ENCODE measurements at regions not wholly inside any gene's neighbourhood (a gene's known extent, or its start where the extent isn't known, plus 50 kb on each side); places are given as distances from the start of the nearest gene placed in this dataset.

GRCh38 chr1:217943361-217943760, 312.2 kb downstream of the SPATA17 start:
- ATAC-seq (no peak), FAIRE-seq (no peak), DNase-seq (ENCODE audit: extremely low read depth in 1 of 4, low spot score in 3 of 4) (no peak)
- no peaks in the 10 kb centered on the region for H3K79me2 ChIP-seq (ENCODE audit: control insufficient read depth, insufficient read depth, low read length)
- no peak overlapping the region for H3K4me2 ChIP-seq (ENCODE audit: insufficient read depth, low read length)
- ChIA-PET CTCF (ENCODE audit: low intra/inter-chr PET ratio) (no interaction called here), POLR2A (no interaction called here)
- no peaks in the 10 kb centered on the region for H3K36me3 ChIP-seq (ENCODE audit: control insufficient read depth, insufficient read depth, low read length)
- no peak overlapping the region for H3K4me3 ChIP-seq
- no peak overlapping the region for H3K9ac ChIP-seq (ENCODE audit: insufficient read depth in 1 of 2, low read depth in 2 of 2, low read length in 2 of 2)
- intact Hi-C loops (cut with micrococcal nuclease) (no loop called here), in situ Hi-C loops (cut with MboI) (no loop called here)
- H2AFZ ChIP-seq (ENCODE audit: low read depth, low read length), result no peak overlapping the region
- 1% methylated on average over 5 of the region's 5 CpGs for WGBS (ENCODE audit: insufficient coverage, low coverage, missing lambda C conversion rate)
- no peaks in the 10 kb centered on the region for H3K27me3 ChIP-seq (ENCODE audit: control insufficient read depth in 2 of 2, insufficient read depth in 2 of 2, low read length in 2 of 2)
- BruUV-seq (replicated peaks), result no TSS peak
- no peaks in the 10 kb centered on the region for H4K20me1 ChIP-seq (replicated peaks; ENCODE audit: control insufficient read depth, insufficient read depth, low read length)
- H3K27ac ChIP-seq (ENCODE audit: extremely low read depth, low read depth, low read length), result no peak overlapping the region
- H3K9me1 ChIP-seq (ENCODE audit: control insufficient read depth, insufficient read depth, low read length), result no peaks in the 10 kb centered on the region
- no peaks in the 10 kb centered on the region for H3K4me1 ChIP-seq (replicated peaks in 1 of 2; ENCODE audit: control insufficient read depth in 2 of 2, insufficient read depth in 2 of 2, low read length in 2 of 2)
- H3K9me3 ChIP-seq (replicated peaks; ENCODE audit: control insufficient read depth, insufficient read depth, low read depth, low read length), result no peaks in the 10 kb centered on the region; the same call in 1 of the 2 replicates
- TF ChIP-seq POLR3G (IDR thresholded peaks at IDR 0.05; ENCODE audit: extremely low read depth, insufficient read length, insufficient replicate concordance) (no peak), ZNF436 (CRISPR knock-in tag; IDR thresholded peaks at IDR 0.05) (no peak), DMBX1 (CRISPR knock-in tag; IDR thresholded peaks at IDR 0.05; ENCODE audit: borderline replicate concordance) (no peak), KAT7 (CRISPR knock-in tag; IDR thresholded peaks at IDR 0.05; ENCODE audit: borderline replicate concordance) (no peak), ZBTB7A (IDR thresholded peaks at IDR 0.05; ENCODE audit: borderline replicate concordance, control insufficient read depth, low read depth, low read length) (no peak), NR3C1 (CRISPR knock-in tag; IDR thresholded peaks at IDR 0.05) (no peak), ZNF75A (CRISPR knock-in tag; IDR thresholded peaks at IDR 0.05) (no peak), HMBOX1 (IDR thresholded peaks at IDR 0.05) (no peak), ZNF184 (CRISPR knock-in tag; IDR thresholded peaks at IDR 0.05) (no peak), SIX5 (IDR thresholded peaks at IDR 0.05; ENCODE audit: borderline replicate concordance in 1 of 2, insufficient read depth in 1 of 2, low read depth in 1 of 2, low read length in 2 of 2) (no peak), MAZ (CRISPR knock-in tag; conservative IDR thresholded peaks at IDR 0.05 in 1 of 2, IDR thresholded peaks at IDR 0.05 in 1 of 2) (no peak), RFX5 (IDR thresholded peaks at IDR 0.05; ENCODE audit: low read depth, low read length) (no peak), FUS (optimal IDR thresholded peaks at IDR 0.05; ENCODE audit: low read depth, low read length) (no peak)
- TF ChIP-seq, protein P1, sequence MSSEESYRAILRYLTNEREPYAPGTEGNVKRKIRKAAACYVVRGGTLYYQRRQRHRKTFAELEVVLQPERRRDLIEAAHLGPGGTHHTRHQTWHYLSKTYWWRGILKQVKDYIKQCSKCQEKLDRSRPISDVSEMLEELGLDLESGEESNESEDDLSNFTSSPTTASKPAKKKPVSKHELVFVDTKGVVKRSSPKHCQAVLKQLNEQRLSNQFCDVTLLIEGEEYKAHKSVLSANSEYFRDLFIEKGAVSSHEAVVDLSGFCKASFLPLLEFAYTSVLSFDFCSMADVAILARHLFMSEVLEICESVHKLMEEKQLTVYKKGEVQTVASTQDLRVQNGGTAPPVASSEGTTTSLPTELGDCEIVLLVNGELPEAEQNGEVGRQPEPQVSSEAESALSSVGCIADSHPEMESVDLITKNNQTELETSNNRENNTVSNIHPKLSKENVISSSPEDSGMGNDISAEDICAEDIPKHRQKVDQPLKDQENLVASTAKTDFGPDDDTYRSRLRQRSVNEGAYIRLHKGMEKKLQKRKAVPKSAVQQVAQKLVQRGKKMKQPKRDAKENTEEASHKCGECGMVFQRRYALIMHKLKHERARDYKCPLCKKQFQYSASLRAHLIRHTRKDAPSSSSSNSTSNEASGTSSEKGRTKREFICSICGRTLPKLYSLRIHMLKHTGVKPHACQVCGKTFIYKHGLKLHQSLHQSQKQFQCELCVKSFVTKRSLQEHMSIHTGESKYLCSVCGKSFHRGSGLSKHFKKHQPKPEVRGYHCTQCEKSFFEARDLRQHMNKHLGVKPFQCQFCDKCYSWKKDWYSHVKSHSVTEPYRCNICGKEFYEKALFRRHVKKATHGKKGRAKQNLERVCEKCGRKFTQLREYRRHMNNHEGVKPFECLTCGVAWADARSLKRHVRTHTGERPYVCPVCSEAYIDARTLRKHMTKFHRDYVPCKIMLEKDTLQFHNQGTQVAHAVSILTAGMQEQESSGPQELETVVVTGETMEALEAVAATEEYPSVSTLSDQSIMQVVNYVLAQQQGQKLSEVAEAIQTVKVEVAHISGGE (CRISPR knock-in tag; IDR thresholded peaks at IDR 0.05), result no peak
- TF ChIP-seq, protein P2, sequence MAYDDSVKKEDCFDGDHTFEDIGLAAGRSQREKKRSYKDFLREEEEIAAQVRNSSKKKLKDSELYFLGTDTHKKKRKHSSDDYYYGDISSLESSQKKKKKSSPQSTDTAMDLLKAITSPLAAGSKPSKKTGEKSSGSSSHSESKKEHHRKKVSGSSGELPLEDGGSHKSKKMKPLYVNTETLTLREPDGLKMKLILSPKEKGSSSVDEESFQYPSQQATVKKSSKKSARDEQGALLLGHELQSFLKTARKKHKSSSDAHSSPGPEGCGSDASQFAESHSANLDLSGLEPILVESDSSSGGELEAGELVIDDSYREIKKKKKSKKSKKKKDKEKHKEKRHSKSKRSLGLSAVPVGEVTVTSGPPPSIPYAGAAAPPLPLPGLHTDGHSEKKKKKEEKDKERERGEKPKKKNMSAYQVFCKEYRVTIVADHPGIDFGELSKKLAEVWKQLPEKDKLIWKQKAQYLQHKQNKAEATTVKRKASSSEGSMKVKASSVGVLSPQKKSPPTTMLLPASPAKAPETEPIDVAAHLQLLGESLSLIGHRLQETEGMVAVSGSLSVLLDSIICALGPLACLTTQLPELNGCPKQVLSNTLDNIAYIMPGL (CRISPR knock-in tag; IDR thresholded peaks at IDR 0.05), result no peak

Measured in K562 (cell line).